HG03159 (cell line): ENCODE measurements at regions not wholly inside any gene's neighbourhood (a gene's known extent, or its start where the extent isn't known, plus 50 kb on each side); places are given as distances from the start of the nearest gene placed in this dataset.

Source experiments
- ATAC-seq: cut with Tn5 transposase; IDR thresholded peaks from one replicate; pipeline ENCODE4 v1.9.1; 2021; ENCODE audit warnings: mild to moderate bottlenecking, moderate library complexity; ENCODE audit not compliant: unreplicated experiment

DNA sequence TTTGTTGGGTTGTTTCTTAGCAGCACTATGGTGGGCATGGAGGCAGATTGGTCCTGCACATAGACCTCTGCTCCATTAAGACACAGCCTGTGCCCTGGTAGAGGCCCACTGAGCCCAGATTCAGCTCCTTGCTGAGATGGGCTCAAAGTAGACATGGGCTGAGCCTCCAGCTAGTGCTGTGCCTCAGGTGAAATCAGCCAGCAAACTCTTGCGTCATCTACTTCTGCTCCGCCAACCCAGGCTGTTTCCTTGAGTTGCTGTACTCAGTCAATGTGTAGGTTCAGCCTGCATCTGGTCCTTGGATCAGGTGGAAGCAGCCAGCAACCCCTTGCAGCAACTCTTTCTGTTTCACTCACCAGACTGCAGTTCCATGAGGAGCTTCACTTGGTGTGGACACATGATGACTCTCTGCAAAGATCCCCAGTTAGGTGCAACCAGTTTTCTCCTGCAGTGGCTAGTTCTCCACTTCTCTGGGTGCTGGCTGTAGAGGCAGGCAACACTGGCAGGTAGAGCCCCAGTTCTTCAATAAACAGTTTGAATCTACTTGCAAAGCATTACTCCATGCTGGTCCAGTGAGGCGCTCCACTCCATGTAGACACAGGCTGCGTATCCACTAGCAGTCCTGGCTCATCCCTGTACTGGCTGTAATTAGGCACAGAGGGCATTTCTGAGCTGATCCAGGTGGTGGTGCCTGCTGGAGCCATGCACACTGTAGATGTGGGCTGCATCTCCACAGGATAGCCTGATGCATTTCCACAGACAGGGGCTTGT, 199.0 kb upstream of the MAMLD1 start:
- ATAC-seq, result no peak

GRCh38 chrX:150164971-150165600, 198.0 kb upstream of the MAMLD1 start:
- ATAC-seq, result no peak

DNA sequence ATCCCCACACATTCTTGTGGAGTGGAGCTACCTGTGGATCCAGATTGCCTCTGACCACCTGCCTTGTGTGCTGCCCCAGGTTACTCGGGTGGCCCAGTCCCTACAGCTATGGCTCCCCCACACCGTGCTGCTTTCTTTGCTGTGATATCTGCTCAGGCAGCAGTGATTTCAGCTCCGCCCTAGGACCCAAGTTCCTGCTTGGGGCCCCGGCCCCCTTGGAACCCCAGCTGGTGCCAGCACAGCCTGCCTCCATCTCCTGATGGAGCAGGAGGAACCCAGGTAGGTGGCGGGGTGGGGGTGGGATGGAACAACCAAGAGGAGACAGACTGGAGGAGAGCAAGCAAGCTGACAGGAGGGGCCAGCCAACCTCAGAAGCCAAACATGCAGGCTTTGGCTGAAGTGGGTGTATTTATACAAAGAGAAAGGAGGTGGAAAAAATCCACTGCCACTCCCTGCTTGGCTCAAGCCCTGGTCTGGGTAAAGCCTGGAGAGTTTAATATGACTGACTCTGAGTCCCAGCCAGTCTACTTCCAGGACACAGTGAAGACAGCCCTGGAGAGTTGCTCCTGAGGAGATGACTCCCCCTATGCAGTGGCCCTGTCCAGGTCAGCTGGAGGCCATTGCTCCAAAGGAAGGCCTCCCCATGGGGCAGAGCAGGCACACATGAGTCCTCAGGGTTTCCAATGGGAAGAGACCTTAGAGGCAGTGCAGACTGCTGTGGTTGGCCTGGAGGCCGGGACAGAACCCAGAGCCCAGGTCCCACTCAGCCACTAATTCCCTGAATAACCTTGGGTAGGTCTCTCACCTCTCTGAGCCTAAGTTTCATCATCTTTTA, 197.1 kb upstream of the MAMLD1 start:
- no peak for ATAC-seq

- ATAC-seq, result no peak
Measured at GRCh38 chrX:150167482-150168324, 195.4 kb upstream of the MAMLD1 start.

DNA sequence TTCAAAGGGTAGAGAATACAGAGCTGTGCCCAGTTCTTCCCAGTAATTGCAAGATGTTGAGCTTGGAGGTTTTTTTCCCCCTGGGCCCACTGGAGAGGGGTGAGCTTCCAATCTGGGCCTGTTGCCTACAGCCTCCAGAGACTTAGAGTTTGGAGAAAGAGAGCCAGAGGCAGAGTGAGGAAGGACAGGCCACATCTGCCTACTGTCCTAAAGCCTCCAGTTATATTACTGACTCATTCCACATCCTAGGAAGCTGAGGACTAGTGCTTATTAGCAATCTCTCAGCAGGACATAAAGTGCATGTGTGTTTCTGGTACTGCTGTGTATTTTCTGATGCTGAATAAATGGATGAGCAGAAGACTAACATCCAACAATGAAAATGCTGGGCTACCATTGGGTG, 181.0 kb upstream of the MAMLD1 start:
- no peak for ATAC-seq

DNA sequence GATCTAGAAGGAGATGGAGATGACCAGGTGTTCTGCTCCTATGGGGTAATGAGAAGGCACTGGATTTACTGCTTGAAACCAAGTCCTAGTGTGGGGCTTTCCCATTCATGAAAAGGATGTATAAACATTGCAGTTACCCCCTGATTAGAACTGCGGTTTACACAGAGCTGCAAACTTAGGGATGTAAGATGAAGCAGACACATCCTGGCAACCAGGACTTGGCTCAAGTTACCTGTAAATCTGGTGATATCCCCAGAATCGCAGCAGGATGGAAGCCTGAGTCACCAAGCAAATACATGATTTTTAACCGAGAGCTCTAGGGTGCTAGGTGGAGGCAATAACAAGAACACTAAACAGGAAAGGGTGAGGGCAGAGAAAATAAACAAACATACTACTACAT, 178.6 kb upstream of the MAMLD1 start:
- no peak for ATAC-seq

DNA sequence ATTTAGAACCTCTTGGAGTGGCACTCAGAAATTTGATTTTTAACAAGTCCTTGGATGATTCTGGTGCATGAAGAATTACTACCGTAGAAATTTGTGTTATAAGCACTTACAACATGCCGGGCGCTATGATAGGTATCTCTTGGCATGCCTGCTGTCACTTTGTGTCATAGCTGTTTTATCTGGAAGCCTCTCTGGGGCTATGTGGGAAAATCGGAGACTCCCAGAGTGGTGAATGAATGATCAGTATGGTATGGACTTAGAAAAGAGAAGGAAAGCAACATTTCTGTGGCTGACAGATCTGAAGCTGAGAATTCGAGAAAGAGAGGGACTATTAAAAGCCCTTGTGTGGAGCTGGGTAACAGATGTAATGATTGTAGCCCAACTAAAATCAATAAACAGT, 177.4 kb upstream of the MAMLD1 start:
- no peak for ATAC-seq

- ATAC-seq, result no peak
Measured at GRCh38 chrX:150192816-150193215, 170.3 kb upstream of the MAMLD1 start.

GRCh38 chrX:150196285-150196684, 166.8 kb upstream of the MAMLD1 start:
- ATAC-seq, result no peak

- no peak for ATAC-seq
Measured at GRCh38 chrX:150197388-150197787, 165.7 kb upstream of the MAMLD1 start.

DNA sequence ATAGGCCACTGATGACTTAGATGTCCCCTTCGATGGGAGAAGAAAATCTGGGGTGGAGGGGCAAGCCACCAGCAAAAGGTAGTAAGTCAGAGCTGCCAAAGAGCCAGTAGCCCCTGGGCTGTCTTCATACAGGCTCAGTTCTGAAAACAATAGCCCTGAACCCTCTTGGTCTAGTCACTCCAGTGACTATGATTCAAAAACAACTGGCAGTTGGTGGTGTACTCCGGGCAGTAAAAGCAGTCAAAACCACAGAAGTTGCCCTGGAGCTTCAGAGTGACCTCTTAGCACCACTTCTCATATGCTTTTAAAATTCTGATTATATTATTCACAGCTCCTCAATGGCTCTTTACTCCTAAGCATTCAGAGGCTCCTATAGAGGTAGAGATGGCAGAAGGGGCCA, 164.3 kb upstream of the MAMLD1 start:
- no peak for ATAC-seq

GRCh38 chrX:150199181-150199580, 163.9 kb upstream of the MAMLD1 start:
- ATAC-seq, result no peak

DNA sequence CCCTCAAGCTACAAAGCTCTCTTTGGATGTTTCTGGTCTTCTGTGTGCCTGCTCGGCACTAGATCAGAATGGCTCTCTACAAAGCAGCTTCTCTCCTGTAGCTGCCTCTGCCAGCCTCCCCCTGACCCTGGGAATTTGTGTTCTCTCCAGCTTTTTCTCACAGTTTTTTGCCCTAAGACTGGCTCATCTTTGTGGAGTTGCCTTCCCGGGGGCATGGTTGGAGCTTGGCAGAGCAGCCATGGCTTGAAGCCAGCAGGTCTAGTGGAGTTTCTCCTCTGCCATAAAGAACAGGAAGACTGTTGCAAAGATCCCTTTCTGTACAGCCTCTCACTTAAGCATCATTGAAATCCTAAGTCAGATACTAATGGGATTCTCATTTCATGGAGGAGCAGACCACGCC, 163.3 kb upstream of the MAMLD1 start:
- no peak for ATAC-seq

DNA sequence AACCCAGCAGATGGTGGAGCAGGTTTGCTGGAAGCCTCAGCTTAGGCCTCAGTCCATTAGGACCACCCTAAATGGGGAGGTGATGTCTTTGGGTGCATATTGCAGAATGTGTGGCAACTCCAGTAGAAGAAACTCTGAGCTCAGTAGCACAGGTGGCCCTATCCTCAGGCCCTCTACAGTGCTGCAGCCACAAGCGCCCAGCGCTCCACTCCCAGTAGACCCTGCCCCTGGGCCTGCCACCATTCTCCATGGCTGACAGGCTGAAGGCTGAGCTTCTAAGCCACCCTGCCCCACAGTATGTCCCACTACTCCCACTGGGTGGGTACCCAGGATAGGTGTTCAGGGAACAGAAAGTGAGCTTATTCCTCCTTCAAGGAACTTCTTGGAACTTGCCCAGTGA, 162.8 kb upstream of the MAMLD1 start:
- ATAC-seq, result no peak

DNA sequence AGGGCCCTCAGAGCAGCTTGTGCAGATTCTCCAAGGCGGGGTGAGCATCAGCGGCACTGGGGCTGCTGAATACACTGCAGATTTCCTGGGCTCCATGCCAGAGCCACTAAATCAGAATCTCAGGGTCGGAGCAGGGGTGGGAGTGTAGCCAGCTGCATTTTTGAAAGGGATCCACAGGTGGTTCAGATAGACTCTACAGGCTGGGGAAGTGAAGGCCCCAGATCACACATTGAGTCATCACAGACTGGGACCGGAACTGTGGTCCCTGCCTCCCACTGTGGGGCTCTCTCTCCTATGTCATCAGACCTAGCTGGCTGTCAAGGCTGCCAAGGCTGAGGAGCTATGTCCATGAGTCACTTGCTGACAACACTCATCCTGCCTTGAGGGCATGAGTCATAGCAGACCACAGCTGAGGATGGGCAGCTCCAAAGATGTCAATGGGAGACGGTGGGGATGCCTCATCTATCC, 162.3 kb upstream of the MAMLD1 start:
- peak; percentile 98 for ATAC-seq

DNA sequence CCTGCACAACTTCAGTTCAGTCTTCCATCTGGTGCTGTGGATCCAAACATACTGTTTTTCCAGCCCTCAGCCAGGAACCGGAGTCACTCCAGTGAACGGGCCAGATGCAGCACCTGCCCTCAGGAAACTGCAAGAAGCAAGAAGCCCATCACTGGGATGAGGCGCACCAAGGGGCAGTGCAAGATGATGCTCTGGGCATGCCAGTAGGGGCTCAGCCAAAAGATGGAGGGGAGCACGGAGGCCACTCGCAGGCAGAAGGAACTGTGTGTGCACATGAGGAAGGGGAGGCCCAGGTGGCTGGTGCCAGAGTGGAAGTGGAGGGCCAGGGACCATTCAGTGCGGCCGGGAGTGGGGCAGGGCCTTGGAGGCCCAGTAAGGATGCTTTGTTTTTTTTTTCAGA, 161.7 kb upstream of the MAMLD1 start:
- no peak for ATAC-seq

- no peak for ATAC-seq
Measured at GRCh38 chrX:150201841-150202240, 161.3 kb upstream of the MAMLD1 start.

GRCh38 chrX:150202641-150203247, 160.4 kb upstream of the MAMLD1 start:
- ATAC-seq, result no peak

DNA sequence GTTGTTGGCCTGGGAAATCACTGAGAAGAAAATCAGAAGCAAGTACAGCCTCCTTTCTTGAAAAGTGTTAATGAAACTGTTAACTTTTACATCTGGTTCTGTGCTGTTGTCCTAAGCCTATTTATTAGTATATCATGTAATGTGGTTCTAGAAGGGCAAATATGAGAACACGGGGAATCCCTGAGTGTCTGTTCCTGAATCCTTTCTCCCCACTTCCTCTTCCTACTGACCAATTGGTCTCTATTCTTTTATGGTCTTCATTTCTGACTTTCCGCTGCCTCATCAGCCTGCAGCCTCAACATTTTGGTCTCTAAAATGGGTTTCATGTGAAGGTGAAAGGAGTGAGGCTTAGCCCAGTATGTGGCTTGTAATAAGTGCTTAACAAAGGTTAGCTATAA, 159.9 kb upstream of the MAMLD1 start:
- ATAC-seq, result no peak

GRCh38 chrX:150205011-150205410, 158.1 kb upstream of the MAMLD1 start:
- no peak for ATAC-seq
